ENCODE measurements at regions not wholly inside any gene's neighbourhood (a gene's known extent, or its start where the extent isn't known, plus 50 kb on each side); places are given as distances from the start of the nearest gene placed in this dataset.

DNA sequence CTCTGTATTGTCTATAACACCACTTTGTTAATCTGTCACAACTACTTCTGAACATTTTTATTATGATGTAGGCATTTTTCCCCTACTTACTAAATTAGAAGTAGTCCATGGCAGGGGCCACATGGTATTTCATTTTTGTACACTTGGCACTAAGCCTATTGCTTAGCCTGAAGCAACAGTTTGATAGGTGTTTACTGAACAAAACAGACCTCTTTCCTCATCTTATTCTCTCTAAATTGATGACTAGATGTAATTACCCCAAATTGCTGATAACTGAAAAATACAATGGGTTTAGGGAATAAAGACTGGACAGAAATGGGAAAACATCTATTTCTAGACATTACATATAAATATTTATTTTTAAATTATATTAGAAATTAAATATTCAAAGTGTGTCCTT lies 633.8 kb downstream of the SLCO4C1 start:
- no peak for TF ChIP-seq SUZ12 (IDR thresholded peaks at IDR 0.05; ENCODE audit: extremely low read depth, insufficient read depth, insufficient read length)
- TF ChIP-seq ZNF274 (IDR thresholded peaks at IDR 0.05; ENCODE audit: low read depth, low read length) = no peak
- no peak for TF ChIP-seq YY1 (IDR thresholded peaks at IDR 0.05; ENCODE audit: insufficient read depth, insufficient read length)
